ENCODE measurements at regions not wholly inside any gene's neighbourhood (a gene's known extent, or its start where the extent isn't known, plus 50 kb on each side); places are given as distances from the start of the nearest gene placed in this dataset.

GRCh38 chr13:103335241-103335640 lies 269.0 kb upstream of the SLC10A2 start:
- TF ChIP-seq POLR2AphosphoS5 (IDR thresholded peaks at IDR 0.05; ENCODE audit: borderline replicate concordance, low read depth, low read length) (no peak), EZH2 (IDR thresholded peaks at IDR 0.05) (no peak)

Data from SK-N-MC (cell line).